Transverse colon (tissue), 4 donors: ENCODE measurements at regions not wholly inside any gene's neighbourhood (a gene's known extent, or its start where the extent isn't known, plus 50 kb on each side); places are given as distances from the start of the nearest gene placed in this dataset.

Experiments
- CTCF ChIP-seq, 5 experiments: fragments of 200-600 bp in 3 of 5; fragments of 450-650 bp in 2 of 5; sonication (generic) in 3 of 5; IDR thresholded peaks; 1 replicate in 2 of 5; 2 replicates in 3 of 5; pipeline ENCODE4 v1.5.1; 2016 to 2017; ENCODE audit warnings: antibody characterized with exemption in 5 of 5, inconsistent platforms in 3 of 5, mild to moderate bottlenecking in 2 of 5, moderate library complexity in 1 of 5
- POLR2AphosphoS5 ChIP-seq, 3 donors: sonication (generic); formaldehyde crosslinking; IDR thresholded peaks; one replicate each; pipeline ENCODE4 v1.6.1; 2016; ENCODE audit warnings: antibody characterized with exemption in 3 of 3

DNA sequence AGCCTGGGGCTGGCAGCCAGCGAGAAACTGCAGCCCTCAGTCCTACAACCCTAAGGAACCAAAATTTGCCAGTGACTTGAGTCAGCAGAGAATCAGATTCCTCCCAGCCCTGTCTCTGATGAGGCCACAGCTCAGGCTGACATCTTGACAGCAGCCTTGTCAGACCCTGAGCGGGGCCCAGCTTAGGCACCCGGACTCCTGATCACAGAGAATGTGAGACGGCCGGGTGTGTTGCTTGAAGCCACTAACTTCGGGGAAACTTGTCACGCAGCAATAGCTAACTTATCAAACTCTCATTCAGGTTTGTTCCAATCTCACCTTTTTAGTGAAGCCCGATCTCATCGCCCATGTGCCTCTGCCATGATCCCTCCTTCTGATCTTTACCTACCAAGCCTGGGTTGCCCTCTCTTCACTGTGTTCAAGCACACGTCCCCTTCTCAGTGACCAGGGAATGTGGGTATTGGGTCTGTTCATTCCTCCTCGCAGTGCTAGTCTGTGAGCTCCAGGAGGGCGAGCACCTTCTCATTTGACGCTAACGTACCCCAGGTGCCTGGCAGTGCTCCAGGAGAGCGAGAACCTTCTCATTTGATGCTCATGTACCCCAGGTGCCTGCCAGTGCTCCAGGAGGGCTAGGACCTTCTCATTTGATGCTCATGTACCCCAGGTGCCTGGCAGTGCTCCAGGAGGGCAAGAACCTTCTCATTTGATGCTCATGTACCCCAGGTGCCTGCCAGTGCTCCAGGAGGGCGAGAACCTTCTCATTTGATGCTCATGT, 280.7 kb downstream of the BRD1 start:
- TF ChIP-seq CTCF (IDR thresholded peaks at IDR 0.05) (no peak), POLR2AphosphoS5 (IDR thresholded peaks at IDR 0.05) (no peak)
